CD14-positive monocyte (primary cell): ENCODE measurements at regions not wholly inside any gene's neighbourhood (a gene's known extent, or its start where the extent isn't known, plus 50 kb on each side); places are given as distances from the start of the nearest gene placed in this dataset.

Experiments used
- DNase-seq, 3 donors: peaks; one replicate each; pipeline ENCODE4 v3.0.0-alpha.2; 2011 to 2022
- H2AFZ ChIP-seq: 2 replicates; pipeline ENCODE4 v1.6.0; 2012; ENCODE audit warnings: mild to moderate bottlenecking, low read depth, low read length, inconsistent platforms; ENCODE audit not compliant: insufficient read depth, poor library complexity, severe bottlenecking
- H3K27ac ChIP-seq, 2 donors: 1 replicate in 1 of 2; 2 replicates in 1 of 2; pipeline ENCODE4 v1.5.1; 2012 to 2013; ENCODE audit warnings: low read length in 2 of 2, control low read depth in 1 of 2, inconsistent platforms in 1 of 2, low read depth in 1 of 2, mild to moderate bottlenecking in 1 of 2
- H3K27me3 ChIP-seq, 2 donors: one replicate each; pipeline versions ENCODE4 v1.6.0 to v1.6.1; 2011 to 2013; ENCODE audit warnings: low read length in 2 of 2; ENCODE audit not compliant: control insufficient read depth in 2 of 2, insufficient read depth in 2 of 2
- H3K36me3 ChIP-seq, 2 donors: replicated peaks in 1 of 2; 1 replicate in 1 of 2; 2 replicates in 1 of 2; pipeline versions ENCODE4 v1.5.1 to v1.6.1; 2012 to 2013; ENCODE audit warnings: low read length in 2 of 2, control low read depth in 1 of 2, inconsistent platforms in 1 of 2, mild to moderate bottlenecking in 1 of 2; ENCODE audit not compliant: insufficient read depth in 2 of 2, control insufficient read depth in 1 of 2
- H3K4me1 ChIP-seq, 2 donors: 1 replicate in 1 of 2; 2 replicates in 1 of 2; pipeline versions ENCODE4 v1.5.1 to v1.6.1; 2012 to 2013; ENCODE audit warnings: low read length in 2 of 2, control low read depth in 1 of 2, inconsistent platforms in 1 of 2, mild to moderate bottlenecking in 1 of 2, moderate library complexity in 1 of 2; ENCODE audit not compliant: insufficient read depth in 2 of 2, control insufficient read depth in 1 of 2
- H3K4me2 ChIP-seq: replicated peaks from 2 replicates; pipeline ENCODE3; 2012; ENCODE audit warnings: low read length, moderate library complexity, mild to moderate bottlenecking; ENCODE audit not compliant: poor library complexity, severe bottlenecking; ENCODE audit errors: extremely low read depth
- H3K4me3 ChIP-seq, 3 experiments: fragments of 200-600 bp in 1 of 3; sonication (generic) in 1 of 3; replicated peaks in 1 of 3; 1 replicate in 2 of 3; 2 replicates in 1 of 3; pipeline ENCODE4 v1.5.1; 2011 to 2013; ENCODE audit warnings: low read length in 3 of 3, mild to moderate bottlenecking in 3 of 3, control low read depth in 2 of 3, low read depth in 2 of 3, inconsistent platforms in 1 of 3, moderate library complexity in 1 of 3
- H3K79me2 ChIP-seq: 2 replicates; pipeline ENCODE4 v1.6.0; 2012; ENCODE audit warnings: mild to moderate bottlenecking, control low read depth, inconsistent platforms, low read length, moderate library complexity; ENCODE audit not compliant: insufficient read depth
- H3K9ac ChIP-seq: 2 replicates; pipeline ENCODE4 v1.6.0; 2017; ENCODE audit warnings: low read length, mild to moderate bottlenecking; ENCODE audit not compliant: insufficient read depth, poor library complexity, severe bottlenecking
- H3K9me3 ChIP-seq, 2 donors: replicated peaks in 1 of 2; 1 replicate in 1 of 2; 2 replicates in 1 of 2; pipeline versions ENCODE4 v1.5.1 to v1.6.1; 2012 to 2013; ENCODE audit warnings: low read length in 2 of 2, control low read depth in 1 of 2; ENCODE audit not compliant: control insufficient read depth in 1 of 2, insufficient read depth in 1 of 2
- H4K20me1 ChIP-seq: 2 replicates; pipeline ENCODE4 v1.6.0; 2012; ENCODE audit warnings: mild to moderate bottlenecking, low read length, control low read depth, moderate library complexity; ENCODE audit not compliant: insufficient read depth
- H3K27ac Mint-ChIP-seq, 7 donors: one replicate each; pipeline ENCODE4 v1.8.0; 2020; ENCODE audit warnings: mild to moderate bottlenecking in 7 of 7, mixed read lengths in 7 of 7, moderate library complexity in 6 of 7, inconsistent platforms in 2 of 7
- H3K27me3 Mint-ChIP-seq, 3 donors: one replicate each; pipeline ENCODE4 v1.8.0; 2021 to 2022; ENCODE audit warnings: low read depth in 3 of 3, mild to moderate bottlenecking in 3 of 3, mixed read lengths in 3 of 3, moderate library complexity in 3 of 3, inconsistent platforms in 1 of 3
- H3K36me3 Mint-ChIP-seq, 2 donors: one replicate each; pipeline ENCODE4 v1.8.0; 2020; ENCODE audit warnings: mixed read lengths in 2 of 2, inconsistent platforms in 1 of 2, mild to moderate bottlenecking in 1 of 2
- H3K4me1 Mint-ChIP-seq: one replicate; pipeline ENCODE4 v1.8.0; 2020; ENCODE audit warnings: mild to moderate bottlenecking, mixed read lengths
- H3K4me3 Mint-ChIP-seq, 2 donors: one replicate each; pipeline ENCODE4 v1.8.0; 2020; ENCODE audit warnings: mild to moderate bottlenecking in 2 of 2, mixed read lengths in 2 of 2, moderate library complexity in 1 of 2
- H3K9me3 Mint-ChIP-seq, 7 donors: one replicate each; pipeline ENCODE4 v1.8.0; 2020 to 2022; ENCODE audit warnings: mixed read lengths in 7 of 7, mild to moderate bottlenecking in 6 of 7, moderate library complexity in 6 of 7, inconsistent platforms in 2 of 7
- WGBS: methylation state at CpG from one replicate; pipeline ENCODE4 v1.1.5; 2013; ENCODE audit warnings: missing lambda C conversion rate; ENCODE audit not compliant: insufficient coverage; 5-methylcytosine and 5-hydroxymethylcytosine counted together
- intact Hi-C, 2 donors: fragments of 100-400 bp; cut with micrococcal nuclease; formaldehyde crosslinking; loops; one replicate each; pipeline versions ENCODE4 v1.15.0 to v1.15.1; 2023
- TF ChIP-seq, protein P1 (sequence below): fragments of 200-600 bp; IDR thresholded peaks from one replicate; pipeline ENCODE4 v1.8.0; 2022; ENCODE audit warnings: antibody characterized with exemption, mild to moderate bottlenecking

DNA sequence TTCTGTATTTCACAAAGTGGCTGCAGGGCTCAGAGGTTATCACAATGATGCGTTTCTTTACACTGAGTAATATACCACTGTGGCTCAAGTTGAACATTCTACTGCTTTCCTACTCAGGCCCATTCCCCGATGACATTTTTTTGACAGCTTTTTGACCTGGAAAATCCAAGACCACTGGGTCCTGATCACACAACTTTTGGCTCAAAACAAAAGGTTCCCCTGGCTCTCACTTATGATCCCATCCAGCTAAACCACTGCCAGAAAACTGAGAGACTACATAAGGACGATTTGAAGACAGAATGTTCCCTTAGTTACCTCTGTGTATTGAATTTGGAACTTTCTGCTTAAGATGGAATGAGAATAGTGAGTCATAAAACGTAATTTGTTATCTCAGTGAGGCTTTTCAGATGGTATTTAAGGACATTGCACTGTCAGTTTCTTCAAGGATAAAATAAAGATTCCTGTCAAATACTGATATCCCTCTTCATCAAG is 78.0 kb upstream of the FBXL7 start:
- Histone ChIP-seq H3K36me3 (no peaks in the 10 kb centered on the region), H2AFZ (no peak overlapping the region), H4K20me1 (no peaks in the 10 kb centered on the region), H3K9me3 (peaks cover 8 to 16% of the 10 kb centered on the region in 2 donors), H3K9ac (no peak overlapping the region), H3K4me1 (no peaks in the 10 kb centered on the region), H3K27ac (no peak overlapping the region), H3K4me3 (no peak overlapping the region), H3K79me2 (no peaks in the 10 kb centered on the region), H3K4me2 (no peak overlapping the region), H3K27me3 (no peaks in the 10 kb centered on the region)
- no peak overlapping the region for H3K4me3 Mint-ChIP-seq
- no peak overlapping the region for H3K27ac Mint-ChIP-seq
- WGBS: 85% methylated on average over 2 of the region's 4 CpGs
- DNase-seq: no peak
- TF ChIP-seq, protein P1, sequence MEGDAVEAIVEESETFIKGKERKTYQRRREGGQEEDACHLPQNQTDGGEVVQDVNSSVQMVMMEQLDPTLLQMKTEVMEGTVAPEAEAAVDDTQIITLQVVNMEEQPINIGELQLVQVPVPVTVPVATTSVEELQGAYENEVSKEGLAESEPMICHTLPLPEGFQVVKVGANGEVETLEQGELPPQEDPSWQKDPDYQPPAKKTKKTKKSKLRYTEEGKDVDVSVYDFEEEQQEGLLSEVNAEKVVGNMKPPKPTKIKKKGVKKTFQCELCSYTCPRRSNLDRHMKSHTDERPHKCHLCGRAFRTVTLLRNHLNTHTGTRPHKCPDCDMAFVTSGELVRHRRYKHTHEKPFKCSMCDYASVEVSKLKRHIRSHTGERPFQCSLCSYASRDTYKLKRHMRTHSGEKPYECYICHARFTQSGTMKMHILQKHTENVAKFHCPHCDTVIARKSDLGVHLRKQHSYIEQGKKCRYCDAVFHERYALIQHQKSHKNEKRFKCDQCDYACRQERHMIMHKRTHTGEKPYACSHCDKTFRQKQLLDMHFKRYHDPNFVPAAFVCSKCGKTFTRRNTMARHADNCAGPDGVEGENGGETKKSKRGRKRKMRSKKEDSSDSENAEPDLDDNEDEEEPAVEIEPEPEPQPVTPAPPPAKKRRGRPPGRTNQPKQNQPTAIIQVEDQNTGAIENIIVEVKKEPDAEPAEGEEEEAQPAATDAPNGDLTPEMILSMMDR: no peak
- H3K27me3 Mint-ChIP-seq: peaks cover 0 to 2% (median 0%) of the 10 kb centered on the region in 3 donors
- no peaks in the 10 kb centered on the region for H3K36me3 Mint-ChIP-seq
- intact Hi-C loops: no loop called here
- H3K9me3 Mint-ChIP-seq: peaks cover 2 to 11% (median 7%) of the 10 kb centered on the region in 7 donors
- H3K4me1 Mint-ChIP-seq: no peaks in the 10 kb centered on the region

DNA sequence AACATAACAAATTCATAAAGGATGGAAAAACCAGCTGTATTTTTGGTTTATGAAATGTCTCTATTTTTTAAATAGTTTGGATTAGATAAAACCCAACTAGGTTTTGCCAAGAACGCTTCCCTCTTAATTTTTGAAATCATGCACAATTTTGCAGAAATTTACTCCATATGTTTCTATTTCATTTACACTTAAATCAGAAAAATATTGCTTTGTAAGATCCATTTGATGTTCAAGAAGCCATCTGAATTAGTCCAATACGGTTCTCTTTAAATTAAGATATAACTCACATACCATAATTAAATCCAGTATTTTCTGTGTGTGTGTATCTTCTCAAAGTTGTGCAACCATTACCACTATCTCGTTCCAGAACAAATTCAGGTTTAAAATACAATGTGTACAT is 78.6 kb upstream of the FBXL7 start:
- intact Hi-C loops: no loop called here
- Histone ChIP-seq H3K4me1 (no peaks in the 10 kb centered on the region), H2AFZ (no peak overlapping the region), H3K4me3 (no peak overlapping the region), H3K79me2 (no peaks in the 10 kb centered on the region), H3K27ac (no peak overlapping the region), H3K4me2 (no peak overlapping the region), H3K36me3 (no peaks in the 10 kb centered on the region), H4K20me1 (no peaks in the 10 kb centered on the region), H3K9ac (no peak overlapping the region), H3K9me3 (peaks cover 8 to 16% of the 10 kb centered on the region in 2 donors), H3K27me3 (no peaks in the 10 kb centered on the region)
- DNase-seq: no peak
- H3K27me3 Mint-ChIP-seq: peaks cover 0 to 2% (median 0%) of the 10 kb centered on the region in 3 donors
- no CpG with 5 or more reads among the region's 3 CpGs for WGBS
- H3K27ac Mint-ChIP-seq: no peak overlapping the region
- no peaks in the 10 kb centered on the region for H3K36me3 Mint-ChIP-seq
- no peaks in the 10 kb centered on the region for H3K4me1 Mint-ChIP-seq
- TF ChIP-seq, protein P1: no peak
- H3K4me3 Mint-ChIP-seq: no peak overlapping the region
- H3K9me3 Mint-ChIP-seq: peaks cover 2 to 11% (median 7%) of the 10 kb centered on the region in 7 donors
